ENCODE measurements at regions not wholly inside any gene's neighbourhood (a gene's known extent, or its start where the extent isn't known, plus 50 kb on each side); places are given as distances from the start of the nearest gene placed in this dataset.

DNA sequence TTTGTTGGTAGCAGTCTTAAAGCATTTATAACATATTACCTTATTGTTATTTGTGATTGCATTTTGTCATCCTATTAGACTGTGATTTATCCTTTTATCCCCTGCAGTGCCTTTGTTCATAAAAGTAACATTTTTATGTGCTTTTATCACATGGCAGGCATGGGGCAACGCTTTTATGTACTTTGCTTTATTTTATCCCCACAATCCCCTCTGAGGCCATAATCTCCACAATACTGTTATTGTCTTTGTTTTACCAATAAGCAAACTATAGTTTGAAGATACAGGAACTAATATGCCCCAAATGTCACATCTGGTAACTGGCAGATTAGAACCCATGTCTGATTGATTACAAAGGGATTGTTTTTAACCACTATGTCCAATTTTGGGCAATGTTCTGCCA, 613.5 kb downstream of the REEP3 start:
- no peak overlapping the region for H2AFZ ChIP-seq (ENCODE audit: low read depth, low read length)
- H3K9me3 ChIP-seq (ENCODE audit: insufficient read depth, low read length), result no peaks in the 10 kb centered on the region
- no peaks in the 10 kb centered on the region; the same call in 1 of the 2 replicates for H3K4me1 ChIP-seq (ENCODE audit: low read length)
- no peaks in the 10 kb centered on the region for H4K20me1 ChIP-seq (ENCODE audit: insufficient read depth, low read length)
- no peak overlapping the region for H3K27ac ChIP-seq (ENCODE audit: low read length)
- no peaks in the 10 kb centered on the region for H3K36me3 ChIP-seq (replicated peaks; ENCODE audit: low read depth, low read length)
- H3K4me3 ChIP-seq (ENCODE audit: low read length), result no peak overlapping the region
- TF ChIP-seq, protein P1, sequence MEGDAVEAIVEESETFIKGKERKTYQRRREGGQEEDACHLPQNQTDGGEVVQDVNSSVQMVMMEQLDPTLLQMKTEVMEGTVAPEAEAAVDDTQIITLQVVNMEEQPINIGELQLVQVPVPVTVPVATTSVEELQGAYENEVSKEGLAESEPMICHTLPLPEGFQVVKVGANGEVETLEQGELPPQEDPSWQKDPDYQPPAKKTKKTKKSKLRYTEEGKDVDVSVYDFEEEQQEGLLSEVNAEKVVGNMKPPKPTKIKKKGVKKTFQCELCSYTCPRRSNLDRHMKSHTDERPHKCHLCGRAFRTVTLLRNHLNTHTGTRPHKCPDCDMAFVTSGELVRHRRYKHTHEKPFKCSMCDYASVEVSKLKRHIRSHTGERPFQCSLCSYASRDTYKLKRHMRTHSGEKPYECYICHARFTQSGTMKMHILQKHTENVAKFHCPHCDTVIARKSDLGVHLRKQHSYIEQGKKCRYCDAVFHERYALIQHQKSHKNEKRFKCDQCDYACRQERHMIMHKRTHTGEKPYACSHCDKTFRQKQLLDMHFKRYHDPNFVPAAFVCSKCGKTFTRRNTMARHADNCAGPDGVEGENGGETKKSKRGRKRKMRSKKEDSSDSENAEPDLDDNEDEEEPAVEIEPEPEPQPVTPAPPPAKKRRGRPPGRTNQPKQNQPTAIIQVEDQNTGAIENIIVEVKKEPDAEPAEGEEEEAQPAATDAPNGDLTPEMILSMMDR (IDR thresholded peaks at IDR 0.05; ENCODE audit: low read depth, low read length), result no peak
- no peak for TF ChIP-seq EZH2phosphoT487 (IDR thresholded peaks at IDR 0.05; ENCODE audit: low read depth)
- H3K9ac ChIP-seq (ENCODE audit: low read length), result no peak overlapping the region
- H3K4me2 ChIP-seq (ENCODE audit: low read length), result no peak overlapping the region
- H3K79me2 ChIP-seq (ENCODE audit: low read length), result no peaks in the 10 kb centered on the region
- H3K27me3 ChIP-seq (ENCODE audit: low read depth, low read length), result no peaks in the 10 kb centered on the region

DNA sequence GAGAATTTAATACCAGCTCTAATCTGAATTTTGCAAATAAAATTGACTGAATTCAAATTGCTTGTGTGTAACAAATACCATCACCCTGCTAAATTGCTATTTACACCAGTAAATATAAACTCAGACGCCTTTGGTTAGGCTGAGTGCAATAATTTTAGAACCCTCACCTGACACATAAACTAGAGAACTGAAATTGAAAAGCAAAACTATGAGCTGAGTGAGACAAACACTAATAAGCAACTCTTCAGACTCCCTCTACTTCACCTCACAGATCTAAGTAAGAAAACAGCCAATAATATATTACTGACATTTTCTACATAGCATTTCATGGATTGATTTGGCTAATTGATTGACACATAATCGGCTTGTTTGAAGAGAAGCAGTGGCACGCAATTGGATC, 621.2 kb downstream of the REEP3 start:
- Histone ChIP-seq H3K4me2 (ENCODE audit: low read length) (no peak overlapping the region), H4K20me1 (ENCODE audit: insufficient read depth, low read length) (no peaks in the 10 kb centered on the region), H3K9ac (ENCODE audit: low read length) (no peak overlapping the region), H3K9me3 (ENCODE audit: insufficient read depth, low read length) (no peaks in the 10 kb centered on the region), H3K36me3 (replicated peaks; ENCODE audit: low read depth, low read length) (no peaks in the 10 kb centered on the region), H3K79me2 (ENCODE audit: low read length) (no peaks in the 10 kb centered on the region), H3K27me3 (ENCODE audit: low read depth, low read length) (no peaks in the 10 kb centered on the region), H2AFZ (ENCODE audit: low read depth, low read length) (no peak overlapping the region), H3K4me3 (ENCODE audit: low read length) (no peak overlapping the region), H3K27ac (ENCODE audit: low read length) (no peak overlapping the region), H3K4me1 (ENCODE audit: low read length) (peaks cover 2% of the 10 kb centered on the region; the same call in 1 of the 2 replicates)
- TF ChIP-seq, protein P1 (IDR thresholded peaks at IDR 0.05; ENCODE audit: low read depth, low read length), result no peak
- no peak for TF ChIP-seq EZH2phosphoT487 (IDR thresholded peaks at IDR 0.05; ENCODE audit: low read depth)

DNA sequence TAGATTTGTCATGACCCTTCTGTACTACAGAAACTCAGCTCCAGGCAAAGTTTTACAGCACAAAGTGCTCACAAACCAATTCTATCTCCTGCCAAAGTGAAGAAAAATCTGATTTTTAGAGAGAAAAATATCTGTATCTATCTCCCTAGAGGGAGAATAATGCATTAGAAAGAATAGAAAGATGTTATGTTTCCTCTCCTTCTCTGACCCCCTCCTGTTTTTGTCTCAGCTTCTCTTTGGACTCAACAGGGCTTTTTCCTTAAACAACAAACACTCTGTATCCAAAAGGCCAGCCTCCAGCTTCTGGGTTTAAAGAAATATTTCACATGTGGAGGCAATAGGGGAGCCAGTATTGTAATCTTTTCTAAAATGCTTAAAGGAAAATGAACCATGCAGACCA, 627.4 kb downstream of the REEP3 start:
- Histone ChIP-seq H3K4me3 (ENCODE audit: low read length) (no peak overlapping the region), H3K9me3 (ENCODE audit: insufficient read depth, low read length) (no peaks in the 10 kb centered on the region), H4K20me1 (ENCODE audit: insufficient read depth, low read length) (no peaks in the 10 kb centered on the region), H3K9ac (ENCODE audit: low read length) (no peak overlapping the region), H3K4me2 (ENCODE audit: low read length) (no peak overlapping the region), H2AFZ (ENCODE audit: low read depth, low read length) (no peak overlapping the region), H3K4me1 (ENCODE audit: low read length) (no peaks in the 10 kb centered on the region), H3K36me3 (replicated peaks; ENCODE audit: low read depth, low read length) (no peaks in the 10 kb centered on the region), H3K27me3 (ENCODE audit: low read depth, low read length) (no peaks in the 10 kb centered on the region), H3K79me2 (ENCODE audit: low read length) (no peaks in the 10 kb centered on the region), H3K27ac (ENCODE audit: low read length) (no peak overlapping the region)
- TF ChIP-seq, protein P1 (IDR thresholded peaks at IDR 0.05; ENCODE audit: low read depth, low read length), result no peak

DNA sequence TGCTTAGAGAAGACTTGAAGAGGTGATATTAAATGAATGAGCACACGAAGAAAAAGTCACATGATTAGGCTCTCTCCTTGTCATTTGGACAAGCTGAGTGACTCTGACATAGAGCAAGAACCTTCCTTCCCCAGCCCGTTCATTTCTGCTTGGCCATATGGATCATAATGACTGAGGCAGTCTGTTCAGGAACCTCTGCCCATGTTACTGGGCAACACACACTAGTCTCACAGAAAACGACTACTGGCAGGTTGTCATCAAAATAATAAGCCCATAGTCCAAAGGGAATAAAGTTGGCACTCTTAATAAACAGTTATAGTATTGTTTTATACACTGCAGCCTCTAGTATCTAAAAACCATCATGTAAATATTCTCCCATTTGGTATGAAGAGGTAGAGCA, 635.0 kb downstream of the REEP3 start:
- Histone ChIP-seq H3K4me1 (ENCODE audit: low read length) (no peaks in the 10 kb centered on the region), H4K20me1 (ENCODE audit: insufficient read depth, low read length) (no peaks in the 10 kb centered on the region), H3K27ac (ENCODE audit: low read length) (no peak overlapping the region), H3K9ac (ENCODE audit: low read length) (no peak overlapping the region), H3K4me2 (ENCODE audit: low read length) (no peak overlapping the region), H3K36me3 (replicated peaks; ENCODE audit: low read depth, low read length) (no peaks in the 10 kb centered on the region), H3K9me3 (ENCODE audit: insufficient read depth, low read length) (no peaks in the 10 kb centered on the region), H2AFZ (ENCODE audit: low read depth, low read length) (no peak overlapping the region), H3K79me2 (ENCODE audit: low read length) (no peaks in the 10 kb centered on the region), H3K4me3 (ENCODE audit: low read length) (no peak overlapping the region), H3K27me3 (ENCODE audit: low read depth, low read length) (no peaks in the 10 kb centered on the region)
- TF ChIP-seq EZH2phosphoT487 (IDR thresholded peaks at IDR 0.05; ENCODE audit: low read depth), result no peak
- TF ChIP-seq, protein P1 (IDR thresholded peaks at IDR 0.05; ENCODE audit: low read depth, low read length), result no peak
